ENCODE measurements at regions not wholly inside any gene's neighbourhood (a gene's known extent, or its start where the extent isn't known, plus 50 kb on each side); places are given as distances from the start of the nearest gene placed in this dataset.

GRCh38 chr9:129478461-129478860, 142.4 kb downstream of the C9orf50 start:
- Histone ChIP-seq H3K27ac (ENCODE audit: insufficient read depth, low read depth, low read length) (no peak overlapping the region), H4K20me1 (replicated peaks; ENCODE audit: control insufficient read depth, extremely low read depth, insufficient read depth, low read length) (no peaks in the 10 kb centered on the region), H3K9me3 (replicated peaks; ENCODE audit: control insufficient read depth, insufficient read depth, low read length) (no peaks in the 10 kb centered on the region), H3K4me3 (replicated peaks in 1 of 3; ENCODE audit: insufficient read depth in 1 of 3, low read depth in 1 of 3, low read length in 3 of 3) (no peak overlapping the region), H3K9ac (replicated peaks; ENCODE audit: extremely low read depth, insufficient read depth, low read length) (no peak overlapping the region), H3K4me2 (ENCODE audit: insufficient read depth, low read length) (no peak overlapping the region), H3K27me3 (ENCODE audit: control insufficient read depth in 2 of 2, insufficient read depth in 2 of 2, low read length in 2 of 2) (no peaks in the 10 kb centered on the region), H3K36me3 (ENCODE audit: control insufficient read depth in 2 of 2, extremely low read depth in 1 of 2, insufficient read depth in 2 of 2, low read length in 2 of 2) (no peaks in the 10 kb centered on the region), H2AFZ (ENCODE audit: low read depth, low read length) (no peak overlapping the region), H3K4me1 (ENCODE audit: control insufficient read depth, extremely low read depth, insufficient read depth, low read length) (peaks cover 19% of the 10 kb centered on the region), H3K9me1 (replicated peaks; ENCODE audit: control insufficient read depth, extremely low read depth, insufficient read depth, low read length) (no peaks in the 10 kb centered on the region), H3K79me2 (ENCODE audit: control insufficient read depth, insufficient read depth, low read length) (no peaks in the 10 kb centered on the region)
- CTCF ChIA-PET = no interaction called here
- TF ChIP-seq GATA2 (IDR thresholded peaks at IDR 0.05; ENCODE audit: insufficient read depth, insufficient read length, low read depth, low read length) = no peak
- no peak for TF ChIP-seq CTCF (IDR thresholded peaks at IDR 0.05; ENCODE audit: extremely low read depth in 1 of 2, insufficient read depth in 1 of 2, low read depth in 1 of 2, low read length in 2 of 2)
- TF ChIP-seq JUN (IDR thresholded peaks at IDR 0.05; ENCODE audit: borderline replicate concordance, insufficient read depth, insufficient read length, low read depth) = no peak
- TF ChIP-seq MYC (IDR thresholded peaks at IDR 0.05; ENCODE audit: low read depth, low read length) = no peak
- FAIRE-seq = no peak
- BruUV-seq (replicated peaks) = no TSS peak
- DNase-seq (ENCODE audit: low read depth, low spot score) = no peak
- POLR2A ChIA-PET = no interaction called here
- intact Hi-C loops (cut with micrococcal nuclease) (no loop called here), dilution Hi-C loops (cut with MboI; ENCODE audit: extremely low pct_ligation_motif_present, low sequenced_read_pairs) (no loop called here)

GRCh38 chr9:129476821-129477611, 143.9 kb downstream of the C9orf50 start:
- intact Hi-C loops (cut with micrococcal nuclease) = no loop called here
- CTCF ChIA-PET = interaction anchor here (0.6 kb wide), 1 partner anchor 16 kb away, joined by 3 read pairs; no protein-coding TSS in a partner anchor
- FAIRE-seq = no peak

More at GRCh38 chr9:129476821-129477611, 143.9 kb downstream of the C9orf50 start:
- no peak for DNase-seq (ENCODE audit: low read depth, low spot score)
- no peak for TF ChIP-seq JUN (IDR thresholded peaks at IDR 0.05; ENCODE audit: borderline replicate concordance, insufficient read depth, insufficient read length, low read depth)
- no peak for TF ChIP-seq MAX (IDR thresholded peaks at IDR 0.05; ENCODE audit: insufficient read depth, insufficient read length)
- no peak for TF ChIP-seq EZH2 (IDR thresholded peaks at IDR 0.05; ENCODE audit: borderline replicate concordance, low read depth, low read length, severe bottlenecking)
- no peak for TF ChIP-seq MYC (IDR thresholded peaks at IDR 0.05; ENCODE audit: low read depth, low read length)
- no peak for TF ChIP-seq FOS (IDR thresholded peaks at IDR 0.05; ENCODE audit: borderline replicate concordance, insufficient read depth, low read length)
- no peak for TF ChIP-seq GATA2 (IDR thresholded peaks at IDR 0.05; ENCODE audit: insufficient read depth, insufficient read length, low read depth, low read length)
- TF ChIP-seq POLR2AphosphoS5 (IDR thresholded peaks at IDR 0.05; ENCODE audit: insufficient read depth, low read depth, low read length) = no peak
- no peak for TF ChIP-seq CTCF (IDR thresholded peaks at IDR 0.05; ENCODE audit: extremely low read depth in 1 of 2, insufficient read depth in 1 of 2, low read depth in 1 of 2, low read length in 2 of 2)
- TF ChIP-seq POLR2A (IDR thresholded peaks at IDR 0.05; ENCODE audit: low read depth, low read length) = no peak
- H2AFZ ChIP-seq (ENCODE audit: low read depth, low read length) = no peak overlapping the region
- no peaks in the 10 kb centered on the region for H3K79me2 ChIP-seq (ENCODE audit: control insufficient read depth, insufficient read depth, low read length)
- no peaks in the 10 kb centered on the region for H3K9me3 ChIP-seq (replicated peaks; ENCODE audit: control insufficient read depth, insufficient read depth, low read length)
- H3K9ac ChIP-seq (replicated peaks; ENCODE audit: extremely low read depth, insufficient read depth, low read length) = no peak overlapping the region
- no TSS peak for BruUV-seq (replicated peaks)
- no peak overlapping the region for H3K4me2 ChIP-seq (ENCODE audit: insufficient read depth, low read length)
- no peak overlapping the region for H3K27ac ChIP-seq (ENCODE audit: insufficient read depth, low read depth, low read length)
- POLR2A ChIA-PET = no interaction called here
- H3K4me3 ChIP-seq (replicated peaks in 1 of 3; ENCODE audit: insufficient read depth in 1 of 3, low read depth in 1 of 3, low read length in 3 of 3) = no peak overlapping the region
- H3K4me1 ChIP-seq (ENCODE audit: control insufficient read depth, extremely low read depth, insufficient read depth, low read length) = peaks cover 9% of the 10 kb centered on the region
- H3K27me3 ChIP-seq (ENCODE audit: control insufficient read depth in 2 of 2, insufficient read depth in 2 of 2, low read length in 2 of 2) = no peaks in the 10 kb centered on the region
- no peaks in the 10 kb centered on the region for H3K36me3 ChIP-seq (ENCODE audit: control insufficient read depth in 2 of 2, extremely low read depth in 1 of 2, insufficient read depth in 2 of 2, low read length in 2 of 2)
- no peaks in the 10 kb centered on the region for H3K9me1 ChIP-seq (replicated peaks; ENCODE audit: control insufficient read depth, extremely low read depth, insufficient read depth, low read length)
- dilution Hi-C loops (cut with MboI; ENCODE audit: extremely low pct_ligation_motif_present, low sequenced_read_pairs) = no loop called here
- no peaks in the 10 kb centered on the region for H4K20me1 ChIP-seq (replicated peaks; ENCODE audit: control insufficient read depth, extremely low read depth, insufficient read depth, low read length)

All from endothelial cell of umbilical vein (primary cell).